NCI-H526 (cell line): ENCODE measurements at regions not wholly inside any gene's neighbourhood (a gene's known extent, or its start where the extent isn't known, plus 50 kb on each side); places are given as distances from the start of the nearest gene placed in this dataset.
A peak's percentile ranks its signal among the peaks of the same experiment; 100 is the strongest.
"Not testable (repeated sequence)": the region's sequence is repeated elsewhere in the genome, so short reads cannot be mapped to it uniquely, and the experiment has no call there.

Experiments
- DNase-seq, 2 experiments: peaks; one replicate each; lab custom pipeline; 2025; lab: John Stamatoyannopoulos, UW

GRCh38 chr11:88061111-88061510, 114.1 kb downstream of the RAB38 start:
- DNase-seq = no peak

- no peak for DNase-seq
Measured at GRCh38 chr11:88059326-88059725, 115.9 kb downstream of the RAB38 start.

GRCh38 chr11:88051396-88051795, 123.8 kb downstream of the RAB38 start:
- no peak for DNase-seq

- peak; percentile 77 to 78 for DNase-seq
Measured at GRCh38 chr11:88050247-88050646, 125.0 kb downstream of the RAB38 start.

- not testable (repeated sequence) for DNase-seq
Measured at GRCh38 chr11:88045288-88045687, 130.0 kb downstream of the RAB38 start.

- DNase-seq = not testable (repeated sequence)
Measured at GRCh38 chr11:88044658-88045057, 130.6 kb downstream of the RAB38 start.

GRCh38 chr11:88043149-88043548, 132.1 kb downstream of the RAB38 start:
- no peak for DNase-seq

- DNase-seq = no peak
Measured at GRCh38 chr11:88042647-88043046, 132.6 kb downstream of the RAB38 start.

GRCh38 chr11:88042238-88042637, 133.0 kb downstream of the RAB38 start:
- no peak for DNase-seq

GRCh38 chr11:88041679-88042078, 133.6 kb downstream of the RAB38 start:
- DNase-seq = no peak

GRCh38 chr11:88040148-88040496, 135.1 kb downstream of the RAB38 start:
- DNase-seq = no peak

- no peak for DNase-seq
Measured at GRCh38 chr11:88039476-88040147, 135.6 kb downstream of the RAB38 start.

GRCh38 chr11:88038063-88038462, 137.2 kb downstream of the RAB38 start:
- DNase-seq = no peak

- no peak for DNase-seq
Measured at GRCh38 chr11:88036701-88037100, 138.5 kb downstream of the RAB38 start.

GRCh38 chr11:88035271-88035670, 140.0 kb downstream of the RAB38 start:
- DNase-seq = no peak

GRCh38 chr11:88017666-88018065, 157.6 kb downstream of the RAB38 start:
- DNase-seq = no peak

GRCh38 chr11:88016392-88017170, 158.7 kb downstream of the RAB38 start:
- peak; percentile 79 to 92 for DNase-seq

- no peak for DNase-seq
Measured at GRCh38 chr11:88015170-88015569, 160.1 kb downstream of the RAB38 start.

GRCh38 chr11:88013508-88014065, 161.7 kb downstream of the RAB38 start:
- no peak for DNase-seq

- DNase-seq = no peak
Measured at GRCh38 chr11:88012456-88012855, 162.8 kb downstream of the RAB38 start.

GRCh38 chr11:87976009-87976408, 199.2 kb downstream of the RAB38 start:
- DNase-seq = peak in 1 of 2 experiments; percentile 15

GRCh38 chr11:87974797-87975196, 200.4 kb downstream of the RAB38 start:
- no peak for DNase-seq

GRCh38 chr11:87972133-87972532, 203.1 kb downstream of the RAB38 start:
- no peak for DNase-seq
